Neural progenitor cell (in vitro differentiated cells): ENCODE measurements at regions not wholly inside any gene's neighbourhood (a gene's known extent, or its start where the extent isn't known, plus 50 kb on each side); places are given as distances from the start of the nearest gene placed in this dataset.
"Not testable (repeated sequence)": the region's sequence is repeated elsewhere in the genome, so short reads cannot be mapped to it uniquely, and the experiment has no call there.

Experiments used
- DNase-seq: peaks from one replicate; pipeline ENCODE4 v3.0.0-alpha.2; 2016; ENCODE audit warnings: low spot score
- H2AFZ ChIP-seq: fragments of 200-600 bp; sonication (generic); replicated peaks from 2 replicates; pipeline ENCODE4 v1.6.1; 2016; ENCODE audit warnings: antibody characterized with exemption
- H3F3A ChIP-seq: fragments of 200-600 bp; sonication (generic); 2 replicates; pipeline ENCODE4 v1.6.1; 2016; ENCODE audit warnings: antibody characterized with exemption, low read depth
- H3K27ac ChIP-seq: fragments of 200-600 bp; sonication (generic); 2 replicates; pipeline ENCODE4 v1.5.1; 2016; ENCODE audit warnings: mild to moderate bottlenecking
- H3K27me3 ChIP-seq: fragments of 200-600 bp; sonication (generic); 2 replicates; pipeline ENCODE4 v1.6.1; 2016; ENCODE audit warnings: mild to moderate bottlenecking, moderate library complexity
- H3K36me3 ChIP-seq: fragments of 200-600 bp; sonication (generic); 2 replicates; pipeline ENCODE4 v1.5.1; 2016
- H3K4me1 ChIP-seq: fragments of 200-600 bp; sonication (generic); 2 replicates; pipeline ENCODE4 v1.6.1; 2016; ENCODE audit warnings: mixed run types
- H3K4me2 ChIP-seq: fragments of 200-600 bp; sonication (generic); 2 replicates; pipeline ENCODE4 v1.6.1; 2016
- H3K4me3 ChIP-seq: fragments of 200-600 bp; sonication (generic); 2 replicates; pipeline ENCODE4 v1.5.1; 2016
- H3K79me2 ChIP-seq: fragments of 200-600 bp; sonication (generic); 2 replicates; pipeline ENCODE4 v1.6.1; 2016; ENCODE audit warnings: low read depth
- H3K9ac ChIP-seq: fragments of 200-600 bp; sonication (generic); 2 replicates; pipeline ENCODE4 v1.6.1; 2016
- H3K9me3 ChIP-seq: fragments of 200-600 bp; sonication (generic); 2 replicates; pipeline ENCODE4 v1.5.1; 2016; ENCODE audit warnings: low read depth
- H4K20me1 ChIP-seq: fragments of 200-600 bp; sonication (generic); 2 replicates; pipeline ENCODE4 v1.6.1; 2016; ENCODE audit warnings: low read depth
- H3K27ac Mint-ChIP-seq: 3 replicates; pipeline ENCODE4 v1.8.0; 2021; ENCODE audit warnings: mixed read lengths
- H3K27me3 Mint-ChIP-seq: 2 replicates; pipeline ENCODE4 v1.8.0; 2022; ENCODE audit warnings: low read depth, mild to moderate bottlenecking, inconsistent platforms, moderate library complexity, mixed read lengths; ENCODE audit not compliant: insufficient read depth
- H3K36me3 Mint-ChIP-seq: 3 replicates; pipeline ENCODE4 v1.8.0; 2021; ENCODE audit warnings: mixed read lengths
- H3K4me1 Mint-ChIP-seq: 3 replicates; pipeline ENCODE4 v1.8.0; 2021; ENCODE audit warnings: mixed read lengths
- H3K4me3 Mint-ChIP-seq: 3 replicates; pipeline ENCODE4 v1.8.0; 2021; ENCODE audit warnings: mild to moderate bottlenecking, moderate library complexity, mixed read lengths
- H3K9me3 Mint-ChIP-seq: 3 replicates; pipeline ENCODE4 v1.8.0; 2020; ENCODE audit warnings: mixed read lengths
- EZH2 ChIP-seq: fragments of 200-600 bp; sonication (generic); IDR thresholded peaks from 2 replicates; pipeline ENCODE4 v1.6.1; 2017; ENCODE audit warnings: antibody characterized with exemption, mild to moderate bottlenecking, moderate library complexity
- EZH2phosphoT487 ChIP-seq: fragments of 200-600 bp; sonication (generic); IDR thresholded peaks from 2 replicates; pipeline ENCODE4 v1.6.1; 2017; ENCODE audit warnings: antibody characterized with exemption
- TF ChIP-seq, protein P1 (sequence below): fragments of 200-600 bp; sonication (generic); IDR thresholded peaks from 2 replicates; pipeline ENCODE4 v1.5.1; 2017; ENCODE audit warnings: antibody characterized with exemption, mild to moderate bottlenecking

DNA sequence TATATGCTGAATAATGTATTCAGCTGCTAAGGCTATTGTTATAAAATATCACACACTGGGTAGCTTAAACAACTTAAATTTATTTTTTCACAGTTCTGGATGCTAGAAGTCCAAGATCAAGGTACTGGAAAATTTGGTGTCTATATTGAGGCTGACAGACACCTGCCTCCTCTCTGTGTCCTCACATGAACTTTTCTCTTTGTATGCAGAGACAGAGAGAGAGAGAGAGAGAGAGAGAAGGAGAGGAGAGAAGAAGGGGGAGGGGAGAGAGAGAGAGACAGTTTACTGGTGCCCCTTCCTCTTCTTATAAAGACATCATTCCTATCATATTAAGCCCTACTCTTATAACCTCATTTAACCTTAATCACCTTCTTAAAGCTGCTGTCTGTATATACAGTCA is 320.1 kb upstream of the THBS1 start:
- Mint-ChIP-seq H3K9me3 (no peaks in the 10 kb centered on the region), H3K4me1 (no peaks in the 10 kb centered on the region), H3K4me3 (no peak overlapping the region), H3K27ac (no peak overlapping the region), H3K36me3 (no peaks in the 10 kb centered on the region), H3K27me3 (no peaks in the 10 kb centered on the region)
- Histone ChIP-seq H4K20me1 (no peaks in the 10 kb centered on the region), H3F3A (no peaks in the 10 kb centered on the region), H2AFZ (no peak overlapping the region), H3K9ac (no peak overlapping the region), H3K4me3 (no peak overlapping the region), H3K36me3 (no peaks in the 10 kb centered on the region), H3K27ac (no peak overlapping the region), H3K4me2 (no peak overlapping the region), H3K79me2 (no peaks in the 10 kb centered on the region), H3K4me1 (no peaks in the 10 kb centered on the region), H3K9me3 (no peaks in the 10 kb centered on the region), H3K27me3 (no peaks in the 10 kb centered on the region)
- TF ChIP-seq EZH2phosphoT487 (no peak), EZH2 (no peak)
- TF ChIP-seq, protein P1, sequence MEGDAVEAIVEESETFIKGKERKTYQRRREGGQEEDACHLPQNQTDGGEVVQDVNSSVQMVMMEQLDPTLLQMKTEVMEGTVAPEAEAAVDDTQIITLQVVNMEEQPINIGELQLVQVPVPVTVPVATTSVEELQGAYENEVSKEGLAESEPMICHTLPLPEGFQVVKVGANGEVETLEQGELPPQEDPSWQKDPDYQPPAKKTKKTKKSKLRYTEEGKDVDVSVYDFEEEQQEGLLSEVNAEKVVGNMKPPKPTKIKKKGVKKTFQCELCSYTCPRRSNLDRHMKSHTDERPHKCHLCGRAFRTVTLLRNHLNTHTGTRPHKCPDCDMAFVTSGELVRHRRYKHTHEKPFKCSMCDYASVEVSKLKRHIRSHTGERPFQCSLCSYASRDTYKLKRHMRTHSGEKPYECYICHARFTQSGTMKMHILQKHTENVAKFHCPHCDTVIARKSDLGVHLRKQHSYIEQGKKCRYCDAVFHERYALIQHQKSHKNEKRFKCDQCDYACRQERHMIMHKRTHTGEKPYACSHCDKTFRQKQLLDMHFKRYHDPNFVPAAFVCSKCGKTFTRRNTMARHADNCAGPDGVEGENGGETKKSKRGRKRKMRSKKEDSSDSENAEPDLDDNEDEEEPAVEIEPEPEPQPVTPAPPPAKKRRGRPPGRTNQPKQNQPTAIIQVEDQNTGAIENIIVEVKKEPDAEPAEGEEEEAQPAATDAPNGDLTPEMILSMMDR: no peak
- no peak for DNase-seq

GRCh38 chr15:39261397-39262183 is 319.3 kb upstream of the THBS1 start:
- H3K9ac ChIP-seq, H4K20me1 ChIP-seq, H2AFZ ChIP-seq, H3K36me3 ChIP-seq, H3K27ac ChIP-seq, H3K4me2 ChIP-seq, H3K4me3 Mint-ChIP-seq, H3K9me3 Mint-ChIP-seq, H3K36me3 Mint-ChIP-seq, H3K4me1 ChIP-seq, H3K4me1 Mint-ChIP-seq, H3K79me2 ChIP-seq, H3K4me3 ChIP-seq, H3F3A ChIP-seq, DNase-seq, H3K9me3 ChIP-seq, H3K27me3 ChIP-seq, H3K27me3 Mint-ChIP-seq, H3K27ac Mint-ChIP-seq: not testable (repeated sequence)

DNA sequence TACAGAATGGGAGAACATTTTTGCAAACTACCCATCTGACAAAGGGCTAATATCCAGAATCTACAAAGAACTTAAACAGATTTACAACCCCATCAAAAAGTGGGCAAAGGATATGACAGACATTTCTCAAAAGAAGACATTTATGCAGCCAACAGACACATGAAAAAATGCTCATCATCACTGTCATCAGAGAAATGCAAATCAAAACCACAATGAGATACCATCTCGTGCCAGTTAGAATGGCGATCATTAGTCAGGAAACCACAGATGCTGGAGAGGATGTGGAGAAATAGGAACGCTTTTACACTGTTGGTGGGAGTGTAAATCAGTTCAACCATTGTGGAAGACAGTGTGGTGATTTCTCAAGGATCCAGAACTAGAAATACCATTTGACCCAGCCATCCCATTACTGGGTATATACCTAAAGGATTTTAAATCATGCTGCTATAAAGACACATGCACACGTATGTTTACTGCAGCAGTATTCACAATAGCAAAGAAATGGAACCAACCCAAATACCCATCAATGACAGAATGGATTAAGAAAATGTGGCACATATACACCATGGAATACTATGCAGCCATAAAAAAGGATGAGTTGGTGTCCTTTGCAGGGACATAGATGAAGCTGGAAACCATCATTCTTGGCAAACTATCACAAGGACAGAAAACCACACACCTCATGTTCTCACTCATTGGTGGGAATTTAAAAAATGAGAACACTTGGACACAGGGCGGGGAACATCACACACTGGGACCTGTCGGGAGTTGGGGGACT is 317.7 kb upstream of the THBS1 start:
- not testable (repeated sequence) for H3K36me3 ChIP-seq, H3K4me1 ChIP-seq, H3K9ac ChIP-seq, DNase-seq, H3K4me3 Mint-ChIP-seq, H3K27me3 ChIP-seq, H3K9me3 ChIP-seq, H3F3A ChIP-seq, H3K9me3 Mint-ChIP-seq, H3K4me1 Mint-ChIP-seq, H3K4me2 ChIP-seq, H3K27ac Mint-ChIP-seq, H3K27me3 Mint-ChIP-seq, H3K36me3 Mint-ChIP-seq, H4K20me1 ChIP-seq, H3K79me2 ChIP-seq, H2AFZ ChIP-seq, H3K4me3 ChIP-seq, H3K27ac ChIP-seq

- H3F3A ChIP-seq: no peaks in the 10 kb centered on the region
- no peaks in the 10 kb centered on the region for H3K36me3 ChIP-seq
- H3K9ac ChIP-seq: no peak overlapping the region
- H3K4me3 ChIP-seq: no peak overlapping the region
- no peaks in the 10 kb centered on the region for H3K9me3 Mint-ChIP-seq
- H3K4me3 Mint-ChIP-seq: no peak overlapping the region
- H3K4me2 ChIP-seq: no peak overlapping the region
- no peaks in the 10 kb centered on the region for H3K4me1 Mint-ChIP-seq
- no peak overlapping the region for H3K27ac ChIP-seq
- no peaks in the 10 kb centered on the region for H3K79me2 ChIP-seq
- H2AFZ ChIP-seq: no peak overlapping the region
- no peaks in the 10 kb centered on the region for H4K20me1 ChIP-seq
- no peaks in the 10 kb centered on the region for H3K4me1 ChIP-seq
- no peak for DNase-seq
- no peaks in the 10 kb centered on the region for H3K27me3 Mint-ChIP-seq
- no peak overlapping the region for H3K27ac Mint-ChIP-seq
- no peaks in the 10 kb centered on the region for H3K36me3 Mint-ChIP-seq
- TF ChIP-seq, protein P1: no peak
- no peaks in the 10 kb centered on the region for H3K27me3 ChIP-seq
- no peaks in the 10 kb centered on the region for H3K9me3 ChIP-seq
Observed at GRCh38 chr15:39265261-39265660, 315.6 kb upstream of the THBS1 start.
